ENCODE measurements at regions not wholly inside any gene's neighbourhood (a gene's known extent, or its start where the extent isn't known, plus 50 kb on each side); places are given as distances from the start of the nearest gene placed in this dataset.

DNA sequence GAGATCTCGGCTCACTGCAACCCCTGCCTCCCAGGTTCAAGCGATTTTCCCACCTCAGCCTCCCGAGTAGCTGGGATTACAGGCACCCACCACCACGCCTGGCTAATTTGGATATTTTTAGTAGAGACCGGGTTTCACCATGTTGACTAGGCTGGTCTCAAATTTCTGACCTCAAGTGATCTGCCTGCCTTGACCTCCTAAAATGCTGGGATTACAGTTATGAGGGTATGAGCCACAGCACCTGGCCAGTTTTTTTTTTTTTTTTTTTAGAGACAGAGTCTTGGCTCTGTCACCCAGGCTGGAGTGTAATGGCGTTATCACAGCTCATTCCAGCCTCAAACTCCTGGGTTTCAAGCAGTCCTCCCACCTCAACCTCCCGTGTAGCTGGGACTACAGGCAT, 54.9 kb upstream of the PRR5 start:
- TF ChIP-seq, protein P1, sequence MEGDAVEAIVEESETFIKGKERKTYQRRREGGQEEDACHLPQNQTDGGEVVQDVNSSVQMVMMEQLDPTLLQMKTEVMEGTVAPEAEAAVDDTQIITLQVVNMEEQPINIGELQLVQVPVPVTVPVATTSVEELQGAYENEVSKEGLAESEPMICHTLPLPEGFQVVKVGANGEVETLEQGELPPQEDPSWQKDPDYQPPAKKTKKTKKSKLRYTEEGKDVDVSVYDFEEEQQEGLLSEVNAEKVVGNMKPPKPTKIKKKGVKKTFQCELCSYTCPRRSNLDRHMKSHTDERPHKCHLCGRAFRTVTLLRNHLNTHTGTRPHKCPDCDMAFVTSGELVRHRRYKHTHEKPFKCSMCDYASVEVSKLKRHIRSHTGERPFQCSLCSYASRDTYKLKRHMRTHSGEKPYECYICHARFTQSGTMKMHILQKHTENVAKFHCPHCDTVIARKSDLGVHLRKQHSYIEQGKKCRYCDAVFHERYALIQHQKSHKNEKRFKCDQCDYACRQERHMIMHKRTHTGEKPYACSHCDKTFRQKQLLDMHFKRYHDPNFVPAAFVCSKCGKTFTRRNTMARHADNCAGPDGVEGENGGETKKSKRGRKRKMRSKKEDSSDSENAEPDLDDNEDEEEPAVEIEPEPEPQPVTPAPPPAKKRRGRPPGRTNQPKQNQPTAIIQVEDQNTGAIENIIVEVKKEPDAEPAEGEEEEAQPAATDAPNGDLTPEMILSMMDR (IDR thresholded peaks at IDR 0.05 in 2 of 3, conservative IDR thresholded peaks at IDR 0.05 in 1 of 3; ENCODE audit: borderline replicate concordance in 1 of 3, insufficient read depth in 1 of 3, low read depth in 2 of 3, low read length in 2 of 3): no peak
- no peak for TF ChIP-seq SIN3A (IDR thresholded peaks at IDR 0.05; ENCODE audit: low read depth)
